AG08395 (cell line): ENCODE measurements at regions not wholly inside any gene's neighbourhood (a gene's known extent, or its start where the extent isn't known, plus 50 kb on each side); places are given as distances from the start of the nearest gene placed in this dataset.
"Not testable (repeated sequence)": the region's sequence is repeated elsewhere in the genome, so short reads cannot be mapped to it uniquely, and the experiment has no call there.

Source experiments
- DNase-seq: peaks from one replicate; pipeline ENCODE4 v3.0.0; 2012; ENCODE audit warnings: mixed read lengths, low spot score

DNA sequence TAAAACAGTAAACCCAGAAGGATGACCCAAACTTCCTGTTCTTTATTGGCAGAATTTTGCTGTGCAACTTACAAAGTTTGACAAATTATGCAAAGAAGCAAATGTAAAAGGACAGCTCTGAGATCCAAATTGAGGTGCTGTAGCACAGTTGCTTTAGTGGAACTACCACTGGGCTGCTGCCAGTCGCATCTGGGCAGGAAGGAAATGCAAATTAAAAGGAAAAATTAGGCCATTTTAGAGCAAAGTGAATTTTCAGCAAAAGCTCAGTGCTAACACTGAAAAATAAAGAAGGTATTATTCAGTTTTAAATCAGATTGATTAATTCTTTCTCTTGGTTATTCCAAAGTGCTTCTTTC lies 104.5 kb downstream of the ZMAT3 start:
- no peak for DNase-seq

- peak; percentile 32 for DNase-seq
Observed at GRCh38 chr3:178966299-178967176, 105.1 kb downstream of the ZMAT3 start.

- DNase-seq: no peak
Observed at GRCh38 chr3:178964551-178964950, 107.1 kb downstream of the ZMAT3 start.

GRCh38 chr3:178960918-178961317 lies 110.7 kb downstream of the ZMAT3 start:
- no peak for DNase-seq

GRCh38 chr3:178960181-178960580 lies 111.4 kb downstream of the ZMAT3 start:
- DNase-seq: no peak

DNA sequence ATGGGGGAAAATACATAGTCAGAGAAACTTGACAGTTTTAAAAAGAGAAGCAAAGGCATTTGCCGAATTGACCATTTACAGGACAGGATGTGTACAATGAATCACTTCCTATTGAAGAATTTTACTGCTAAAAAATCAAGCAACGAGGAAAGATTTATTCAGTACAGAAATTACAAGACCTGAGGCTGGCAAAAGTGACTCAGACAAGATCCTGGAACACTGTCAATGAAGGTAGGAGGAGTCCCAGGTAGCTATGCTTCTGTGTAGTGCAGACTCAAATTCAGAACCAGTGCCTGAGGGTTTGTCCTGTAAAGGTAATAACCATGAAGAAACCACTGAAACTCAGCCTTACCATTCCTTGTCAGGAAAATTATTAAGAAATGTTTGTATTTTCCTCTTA lies 120.9 kb downstream of the ZMAT3 start:
- no peak for DNase-seq

DNA sequence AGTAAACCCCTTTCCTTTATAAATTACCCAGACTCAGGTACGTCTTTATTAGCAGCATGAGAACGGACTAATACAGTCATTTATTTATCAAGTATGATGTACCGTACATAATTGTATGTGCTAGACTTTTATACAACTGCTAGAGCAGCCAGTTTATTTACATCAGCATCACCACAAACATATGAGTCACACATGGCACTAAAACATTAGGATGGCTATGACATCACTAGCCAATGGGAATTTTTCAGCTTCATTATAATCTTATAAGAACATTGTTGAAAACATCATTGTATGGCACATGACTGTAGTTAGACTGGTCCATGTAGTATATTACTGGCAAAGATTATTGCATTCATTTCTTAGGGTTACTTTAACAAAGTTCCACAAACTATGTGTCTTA lies 121.7 kb downstream of the ZMAT3 start:
- no peak for DNase-seq

GRCh38 chr3:178948546-178948945 lies 123.1 kb downstream of the ZMAT3 start:
- DNase-seq: no peak

- no peak for DNase-seq
Observed at GRCh38 chr3:178947738-178948137, 123.9 kb downstream of the ZMAT3 start.

- not testable (repeated sequence) for DNase-seq
Observed at GRCh38 chr3:178942261-178942660, 129.3 kb downstream of the ZMAT3 start.

GRCh38 chr3:178930116-178930515 lies 141.5 kb downstream of the ZMAT3 start:
- DNase-seq: no peak

DNA sequence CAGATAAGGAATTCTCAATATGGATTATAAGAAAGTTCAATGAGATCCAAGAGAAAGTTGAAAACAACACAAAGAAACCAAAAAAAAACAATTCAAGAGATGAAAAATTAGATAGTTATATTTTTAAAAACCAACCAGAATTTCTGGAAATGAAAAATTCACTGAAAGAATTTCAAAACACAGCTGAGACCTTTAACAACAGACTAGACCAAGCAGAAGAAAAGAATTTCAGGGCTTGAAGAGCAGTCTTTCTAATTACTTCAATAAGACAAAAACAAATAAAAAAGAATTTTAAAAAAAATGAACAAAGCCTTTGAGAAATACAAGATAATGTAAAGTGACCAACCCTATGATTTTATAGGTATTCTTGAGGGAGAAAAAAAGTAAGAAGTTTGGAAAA lies 155.4 kb downstream of the ZMAT3 start:
- no peak for DNase-seq

GRCh38 chr3:178915365-178915764 lies 156.2 kb downstream of the ZMAT3 start:
- DNase-seq: no peak

DNA sequence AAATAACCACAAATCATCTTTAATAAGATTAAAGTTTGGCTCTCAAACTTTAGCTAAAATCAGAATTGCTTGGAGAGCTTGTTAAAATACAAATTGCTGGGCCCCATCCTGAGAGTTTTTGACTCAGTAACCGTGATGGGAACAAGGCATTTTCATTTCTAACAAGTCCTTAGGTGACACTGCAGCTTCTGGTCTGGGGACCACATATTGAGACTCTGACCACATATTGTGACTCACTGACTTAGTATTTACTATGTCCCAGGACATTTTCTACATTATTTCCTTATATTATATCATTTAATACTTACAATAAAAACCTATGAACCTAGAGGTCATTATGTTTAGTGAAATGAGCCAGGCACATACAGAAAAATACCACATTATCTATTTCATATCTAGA lies 164.5 kb downstream of the ZMAT3 start:
- DNase-seq: no peak

- DNase-seq: no peak
Observed at GRCh38 chr3:178901204-178901603, 170.4 kb downstream of the ZMAT3 start.

GRCh38 chr3:178900029-178900646 lies 171.5 kb downstream of the ZMAT3 start:
- no peak for DNase-seq

GRCh38 chr3:178895178-178895789 lies 176.3 kb downstream of the ZMAT3 start:
- DNase-seq: no peak
